ENCODE measurements at regions not wholly inside any gene's neighbourhood (a gene's known extent, or its start where the extent isn't known, plus 50 kb on each side); places are given as distances from the start of the nearest gene placed in this dataset.

DNA sequence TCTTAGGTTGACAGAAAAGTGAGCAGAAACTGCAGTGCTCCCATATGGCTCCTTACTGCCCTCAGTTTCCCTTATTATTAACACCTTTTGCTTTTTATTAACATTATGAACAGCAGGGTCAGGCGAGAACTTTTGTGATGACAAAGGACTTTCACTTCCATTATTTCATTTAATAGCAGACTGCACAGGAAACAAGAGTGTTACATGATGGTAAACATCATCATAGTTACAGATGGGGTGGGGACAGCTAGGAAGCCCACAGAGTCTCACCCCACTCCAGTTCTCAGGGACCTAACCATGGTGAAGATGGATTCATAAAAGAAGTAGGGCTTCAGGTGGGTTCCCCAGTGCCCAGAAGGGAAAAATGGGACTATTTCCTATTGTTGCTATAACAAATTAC lies 110.1 kb upstream of the PELI2 start:
- TF ChIP-seq POLR2A (IDR thresholded peaks at IDR 0.05; ENCODE audit: low read depth, low read length) (no peak), CHD1 (IDR thresholded peaks at IDR 0.05; ENCODE audit: low read depth, low read length) (no peak), RCOR1 (IDR thresholded peaks at IDR 0.05; ENCODE audit: insufficient replicate concordance, low read length) (no peak), CEBPB (IDR thresholded peaks at IDR 0.05; ENCODE audit: low read depth, low read length) (no peak), MXI1 (IDR thresholded peaks at IDR 0.05; ENCODE audit: borderline replicate concordance, low read depth, low read length) (no peak), RAD21 (IDR thresholded peaks at IDR 0.05; ENCODE audit: low read length) (no peak), RFX5 (IDR thresholded peaks at IDR 0.05; ENCODE audit: low read depth, low read length) (no peak), ELK1 (IDR thresholded peaks at IDR 0.05; ENCODE audit: borderline replicate concordance, low read depth, low read length) (no peak), SMC3 (IDR thresholded peaks at IDR 0.05; ENCODE audit: low read depth, low read length) (no peak), MAFK (IDR thresholded peaks at IDR 0.05; ENCODE audit: low read depth, low read length) (no peak), BHLHE40 (IDR thresholded peaks at IDR 0.05; ENCODE audit: low read depth, low read length) (no peak)
- TF ChIP-seq, protein P1, sequence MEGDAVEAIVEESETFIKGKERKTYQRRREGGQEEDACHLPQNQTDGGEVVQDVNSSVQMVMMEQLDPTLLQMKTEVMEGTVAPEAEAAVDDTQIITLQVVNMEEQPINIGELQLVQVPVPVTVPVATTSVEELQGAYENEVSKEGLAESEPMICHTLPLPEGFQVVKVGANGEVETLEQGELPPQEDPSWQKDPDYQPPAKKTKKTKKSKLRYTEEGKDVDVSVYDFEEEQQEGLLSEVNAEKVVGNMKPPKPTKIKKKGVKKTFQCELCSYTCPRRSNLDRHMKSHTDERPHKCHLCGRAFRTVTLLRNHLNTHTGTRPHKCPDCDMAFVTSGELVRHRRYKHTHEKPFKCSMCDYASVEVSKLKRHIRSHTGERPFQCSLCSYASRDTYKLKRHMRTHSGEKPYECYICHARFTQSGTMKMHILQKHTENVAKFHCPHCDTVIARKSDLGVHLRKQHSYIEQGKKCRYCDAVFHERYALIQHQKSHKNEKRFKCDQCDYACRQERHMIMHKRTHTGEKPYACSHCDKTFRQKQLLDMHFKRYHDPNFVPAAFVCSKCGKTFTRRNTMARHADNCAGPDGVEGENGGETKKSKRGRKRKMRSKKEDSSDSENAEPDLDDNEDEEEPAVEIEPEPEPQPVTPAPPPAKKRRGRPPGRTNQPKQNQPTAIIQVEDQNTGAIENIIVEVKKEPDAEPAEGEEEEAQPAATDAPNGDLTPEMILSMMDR (conservative IDR thresholded peaks at IDR 0.05; ENCODE audit: low read depth, low read length): no peak
- TF ChIP-seq, protein P2, sequence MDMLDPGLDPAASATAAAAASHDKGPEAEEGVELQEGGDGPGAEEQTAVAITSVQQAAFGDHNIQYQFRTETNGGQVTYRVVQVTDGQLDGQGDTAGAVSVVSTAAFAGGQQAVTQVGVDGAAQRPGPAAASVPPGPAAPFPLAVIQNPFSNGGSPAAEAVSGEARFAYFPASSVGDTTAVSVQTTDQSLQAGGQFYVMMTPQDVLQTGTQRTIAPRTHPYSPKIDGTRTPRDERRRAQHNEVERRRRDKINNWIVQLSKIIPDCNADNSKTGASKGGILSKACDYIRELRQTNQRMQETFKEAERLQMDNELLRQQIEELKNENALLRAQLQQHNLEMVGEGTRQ (IDR thresholded peaks at IDR 0.05; ENCODE audit: low read depth, low read length): no peak
